Kidney epithelial cell (primary cell): ENCODE measurements at regions not wholly inside any gene's neighbourhood (a gene's known extent, or its start where the extent isn't known, plus 50 kb on each side); places are given as distances from the start of the nearest gene placed in this dataset.
"Not testable (repeated sequence)": the region's sequence is repeated elsewhere in the genome, so short reads cannot be mapped to it uniquely, and the experiment has no call there.

Experiments
- DNase-seq: peaks from one replicate; pipeline ENCODE4 v3.0.0-alpha.2; 2010; ENCODE audit warnings: low read depth
- H3K27me3 ChIP-seq: 2 replicates; pipeline ENCODE4 v1.6.0; 2011; ENCODE audit warnings: low read length; ENCODE audit not compliant: control insufficient read depth, insufficient read depth
- H3K36me3 ChIP-seq: 2 replicates; pipeline ENCODE4 v1.5.1; 2011; ENCODE audit warnings: low read length; ENCODE audit not compliant: control insufficient read depth, insufficient read depth
- H3K4me3 ChIP-seq: 2 replicates; pipeline ENCODE4 v1.5.1; 2011; ENCODE audit warnings: low read depth, mild to moderate bottlenecking, control low read depth, low read length
- TF ChIP-seq, protein P1 (sequence below): IDR thresholded peaks from 2 replicates; pipeline ENCODE4 v1.5.1; 2011; ENCODE audit warnings: mild to moderate bottlenecking, moderate library complexity, low read length, control low read depth, inconsistent platforms; ENCODE audit not compliant: insufficient read depth, poor library complexity, severe bottlenecking

DNA sequence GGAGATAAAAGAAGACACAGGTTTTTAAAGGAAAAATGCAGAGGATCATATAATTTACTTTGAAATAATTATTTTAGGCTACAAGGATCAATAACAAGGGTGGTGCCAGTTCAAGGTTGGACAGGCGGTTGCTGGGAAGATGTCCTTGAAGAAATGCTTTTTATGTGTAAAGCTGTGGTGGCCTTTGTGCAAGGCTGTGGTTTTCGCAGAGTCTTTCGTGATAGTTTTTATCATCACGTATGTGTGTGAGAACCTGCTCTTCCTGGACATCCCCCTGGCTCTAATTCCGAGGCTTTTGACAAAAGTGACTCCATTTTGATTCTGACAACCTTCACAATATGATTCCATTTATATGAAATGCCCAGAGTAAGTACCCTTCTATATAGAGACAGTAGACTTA is 85.8 kb upstream of the COG2 start:
- Histone ChIP-seq H3K36me3 (no peaks in the 10 kb centered on the region), H3K4me3 (no peak overlapping the region), H3K27me3 (no peaks in the 10 kb centered on the region)
- DNase-seq = no peak
- TF ChIP-seq, protein P1, sequence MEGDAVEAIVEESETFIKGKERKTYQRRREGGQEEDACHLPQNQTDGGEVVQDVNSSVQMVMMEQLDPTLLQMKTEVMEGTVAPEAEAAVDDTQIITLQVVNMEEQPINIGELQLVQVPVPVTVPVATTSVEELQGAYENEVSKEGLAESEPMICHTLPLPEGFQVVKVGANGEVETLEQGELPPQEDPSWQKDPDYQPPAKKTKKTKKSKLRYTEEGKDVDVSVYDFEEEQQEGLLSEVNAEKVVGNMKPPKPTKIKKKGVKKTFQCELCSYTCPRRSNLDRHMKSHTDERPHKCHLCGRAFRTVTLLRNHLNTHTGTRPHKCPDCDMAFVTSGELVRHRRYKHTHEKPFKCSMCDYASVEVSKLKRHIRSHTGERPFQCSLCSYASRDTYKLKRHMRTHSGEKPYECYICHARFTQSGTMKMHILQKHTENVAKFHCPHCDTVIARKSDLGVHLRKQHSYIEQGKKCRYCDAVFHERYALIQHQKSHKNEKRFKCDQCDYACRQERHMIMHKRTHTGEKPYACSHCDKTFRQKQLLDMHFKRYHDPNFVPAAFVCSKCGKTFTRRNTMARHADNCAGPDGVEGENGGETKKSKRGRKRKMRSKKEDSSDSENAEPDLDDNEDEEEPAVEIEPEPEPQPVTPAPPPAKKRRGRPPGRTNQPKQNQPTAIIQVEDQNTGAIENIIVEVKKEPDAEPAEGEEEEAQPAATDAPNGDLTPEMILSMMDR = no peak

DNA sequence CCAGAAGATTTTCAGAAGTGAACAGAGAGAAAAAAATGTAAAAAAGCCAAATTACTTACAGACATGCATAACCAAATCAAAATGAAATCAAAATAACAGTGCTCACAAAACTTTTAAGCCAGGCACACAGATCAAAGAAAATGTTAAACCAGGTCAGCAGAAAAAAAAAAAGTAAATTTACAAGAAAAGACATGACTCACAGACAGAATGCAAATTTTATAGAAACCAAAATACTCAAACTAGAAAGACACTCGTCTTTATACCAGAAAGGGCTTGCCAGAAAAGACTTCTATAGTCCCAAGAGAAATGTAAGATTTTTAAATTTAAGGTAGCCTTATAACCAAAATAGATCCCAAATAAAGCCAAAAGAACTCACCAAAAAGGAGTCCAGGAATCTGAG is 86.5 kb upstream of the COG2 start:
- DNase-seq = no peak
- H3K36me3 ChIP-seq = no peaks in the 10 kb centered on the region
- TF ChIP-seq, protein P1 = no peak
- no peaks in the 10 kb centered on the region for H3K27me3 ChIP-seq
- H3K4me3 ChIP-seq = no peak overlapping the region

- DNase-seq = no peak
- Histone ChIP-seq H3K27me3 (peaks cover 6% of the 10 kb centered on the region), H3K4me3 (no peak overlapping the region), H3K36me3 (no peaks in the 10 kb centered on the region)
- TF ChIP-seq, protein P1 = no peak
These were observed 89.4 kb upstream of the COG2 start for GRCh38 chr1:230552880-230553279.

- not testable (repeated sequence) for H3K27me3 ChIP-seq, H3K36me3 ChIP-seq, DNase-seq, H3K4me3 ChIP-seq
These were observed 91.3 kb upstream of the COG2 start for GRCh38 chr1:230550945-230551344.

- Histone ChIP-seq H3K27me3 (peaks cover 6% of the 10 kb centered on the region), H3K4me3 (no peak overlapping the region), H3K36me3 (no peaks in the 10 kb centered on the region)
- no peak for DNase-seq
- TF ChIP-seq, protein P1 = no peak
These were observed 91.9 kb upstream of the COG2 start for GRCh38 chr1:230550428-230550827.

DNA sequence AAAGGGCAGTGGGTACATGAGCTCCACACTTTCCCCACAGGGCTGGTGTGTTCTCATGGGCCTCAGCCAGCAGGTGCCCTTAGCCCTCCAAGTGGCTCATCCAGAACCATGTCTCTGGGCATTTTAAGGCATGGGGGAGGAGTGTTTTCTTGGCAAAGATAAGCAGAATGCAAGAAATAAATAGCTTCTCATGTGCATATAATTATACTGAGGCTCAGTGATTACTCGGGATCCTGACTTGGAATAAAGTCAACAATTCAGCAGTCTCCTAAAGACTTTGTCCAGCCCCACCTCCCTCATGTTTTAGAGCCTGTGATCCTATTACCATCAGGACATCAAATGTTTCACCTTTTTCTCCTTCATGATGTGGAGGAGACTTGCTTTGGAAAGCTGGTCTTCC is 92.7 kb upstream of the COG2 start:
- TF ChIP-seq, protein P1 = no peak
- H3K4me3 ChIP-seq = no peak overlapping the region
- no peak for DNase-seq
- H3K27me3 ChIP-seq = peaks cover 6% of the 10 kb centered on the region
- H3K36me3 ChIP-seq = no peaks in the 10 kb centered on the region
